ENCODE measurements at regions not wholly inside any gene's neighbourhood (a gene's known extent, or its start where the extent isn't known, plus 50 kb on each side); places are given as distances from the start of the nearest gene placed in this dataset.

DNA sequence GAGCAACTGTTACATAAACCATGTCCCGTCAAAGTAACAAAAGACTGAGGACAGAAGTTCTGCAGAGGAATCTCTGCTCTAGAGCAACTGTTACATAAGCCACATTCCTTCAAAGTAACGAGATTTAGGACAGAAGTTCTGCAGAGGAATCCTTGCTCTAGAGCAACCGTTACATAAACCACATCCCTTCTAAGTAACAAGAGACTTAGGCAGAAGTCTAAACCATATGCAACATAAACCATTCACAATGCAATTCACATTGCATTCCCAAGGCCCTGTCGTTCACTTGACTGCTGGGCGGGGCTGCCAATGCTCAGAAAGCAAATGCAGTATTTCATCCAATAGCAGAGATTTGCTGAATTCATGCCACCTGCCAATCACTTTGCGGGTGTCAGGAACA lies 124.4 kb upstream of the PUDP start:
- Histone ChIP-seq H3K9me3 (no peaks in the 10 kb centered on the region), H3K4me2 (no peak overlapping the region), H3K4me1 (no peaks in the 10 kb centered on the region), H3K4me3 (no peak overlapping the region), H3K27ac (no peak overlapping the region)
- ChIA-PET POLR2A (no interaction called here), CTCF (no interaction called here)
- no peak for TF ChIP-seq CBX2 (IDR thresholded peaks at IDR 0.05; ENCODE audit: borderline replicate concordance, low read depth)
- TF ChIP-seq EHMT2 (IDR thresholded peaks at IDR 0.05; ENCODE audit: low read depth), result no peak
- TF ChIP-seq CEBPB (IDR thresholded peaks at IDR 0.05), result no peak
- no peak for TF ChIP-seq PHF8 (IDR thresholded peaks at IDR 0.05; ENCODE audit: borderline replicate concordance, low read depth)
- TF ChIP-seq TP53 (CRISPR knock-in tag; IDR thresholded peaks at IDR 0.05), result no peak
- no peak for TF ChIP-seq ZC3H11A (IDR thresholded peaks at IDR 0.05)
- TF ChIP-seq HOXA7 (CRISPR knock-in tag; IDR thresholded peaks at IDR 0.05), result no peak
- no peak for TF ChIP-seq NR3C1 (IDR thresholded peaks at IDR 0.05)
- TF ChIP-seq NFE2L2 (conservative IDR thresholded peaks at IDR 0.05; ENCODE audit: low read length), result no peak
- no peak for TF ChIP-seq FOXS1 (CRISPR knock-in tag; IDR thresholded peaks at IDR 0.05)
- no peak for TF ChIP-seq CBX8 (IDR thresholded peaks at IDR 0.05)
- TF ChIP-seq CHD2 (IDR thresholded peaks at IDR 0.05; ENCODE audit: low read length, partially characterized antibody), result no peak
- no peak for TF ChIP-seq HEYL (CRISPR knock-in tag; IDR thresholded peaks at IDR 0.05)
- TF ChIP-seq, protein P1, sequence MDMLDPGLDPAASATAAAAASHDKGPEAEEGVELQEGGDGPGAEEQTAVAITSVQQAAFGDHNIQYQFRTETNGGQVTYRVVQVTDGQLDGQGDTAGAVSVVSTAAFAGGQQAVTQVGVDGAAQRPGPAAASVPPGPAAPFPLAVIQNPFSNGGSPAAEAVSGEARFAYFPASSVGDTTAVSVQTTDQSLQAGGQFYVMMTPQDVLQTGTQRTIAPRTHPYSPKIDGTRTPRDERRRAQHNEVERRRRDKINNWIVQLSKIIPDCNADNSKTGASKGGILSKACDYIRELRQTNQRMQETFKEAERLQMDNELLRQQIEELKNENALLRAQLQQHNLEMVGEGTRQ (IDR thresholded peaks at IDR 0.05), result no peak
- peak; percentile 46 for FAIRE-seq
- 21% methylated on average over 6 of the region's 6 CpGs for WGBS (ENCODE audit: missing lambda C conversion rate)
- ATAC-seq, result no peak
- no peak for DNase-seq (ENCODE audit: low read depth in 1 of 2, low spot score in 1 of 2)

DNA sequence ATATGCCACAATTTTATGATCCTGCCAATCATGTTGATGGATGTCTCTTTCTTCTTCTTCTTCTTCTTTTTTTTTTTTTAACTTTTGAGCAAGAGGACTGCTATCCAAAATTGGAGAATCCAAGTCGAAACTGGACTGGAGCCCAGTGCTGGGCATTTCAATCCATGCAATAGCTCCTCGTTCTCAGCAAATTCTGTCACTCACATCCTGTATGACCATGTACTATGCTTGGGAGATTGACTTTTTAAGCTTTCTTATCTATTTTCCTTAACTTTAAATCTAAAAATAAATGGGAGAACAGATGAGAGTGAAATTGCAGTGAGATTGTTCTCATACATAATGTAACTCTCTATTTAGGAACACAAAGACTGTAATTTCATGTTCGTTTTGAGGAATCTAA lies 123.0 kb upstream of the PUDP start:
- FAIRE-seq, result no peak
- WGBS (ENCODE audit: missing lambda C conversion rate), result 3% methylated on average over 3 of the region's 3 CpGs
- no peak for ATAC-seq

DNA sequence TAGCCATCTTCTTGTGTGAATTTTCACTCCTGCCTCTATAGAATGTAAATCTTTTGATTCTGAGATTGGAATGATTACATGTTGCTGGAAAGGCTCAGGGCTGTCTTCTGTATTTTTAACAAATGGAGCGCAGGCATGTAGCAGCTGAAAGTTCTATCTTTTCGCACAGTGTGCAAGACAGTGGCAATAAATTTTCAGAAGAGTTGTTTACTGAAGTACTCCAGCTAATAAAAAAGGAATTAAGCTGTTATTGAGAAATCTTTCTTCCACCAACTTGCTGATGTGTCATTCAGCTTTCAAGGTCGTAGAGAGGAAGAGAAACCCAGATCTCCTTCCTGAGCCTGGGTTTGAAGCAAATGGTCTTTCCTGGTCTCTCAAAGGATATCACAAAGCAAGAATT lies 122.0 kb upstream of the PUDP start:
- H3K4me3 ChIP-seq, result no peak overlapping the region
- no peaks in the 10 kb centered on the region for H3K9me3 ChIP-seq
- ChIA-PET POLR2A (no interaction called here), CTCF (no interaction called here)
- no peak overlapping the region for H3K27ac ChIP-seq
- ATAC-seq, result no peak
- H3K4me2 ChIP-seq, result no peak overlapping the region
- H3K4me1 ChIP-seq, result no peaks in the 10 kb centered on the region
- no peak for FAIRE-seq
- DNase-seq (ENCODE audit: low read depth in 1 of 2, low spot score in 1 of 2), result no peak
- 44% methylated on average over 3 of the region's 3 CpGs for WGBS (ENCODE audit: missing lambda C conversion rate)
- no peak for TF ChIP-seq MYC (IDR thresholded peaks at IDR 0.05; ENCODE audit: borderline replicate concordance, low read length)
- no peak for TF ChIP-seq ZFP36 (IDR thresholded peaks at IDR 0.05; ENCODE audit: borderline replicate concordance, partially characterized antibody)
- no peak for TF ChIP-seq EHF (CRISPR knock-in tag; IDR thresholded peaks at IDR 0.05)
- TF ChIP-seq CBX2 (IDR thresholded peaks at IDR 0.05; ENCODE audit: borderline replicate concordance, low read depth), result no peak
- TF ChIP-seq RNF2 (IDR thresholded peaks at IDR 0.05; ENCODE audit: borderline replicate concordance, low read depth), result no peak
- TF ChIP-seq EP300 (IDR thresholded peaks at IDR 0.05), result no peak
- TF ChIP-seq RCOR1 (IDR thresholded peaks at IDR 0.05; ENCODE audit: low read depth, low read length), result no peak
- TF ChIP-seq MAZ (IDR thresholded peaks at IDR 0.05; ENCODE audit: borderline replicate concordance, low read depth, low read length), result no peak
- no peak for TF ChIP-seq JUN (IDR thresholded peaks at IDR 0.05)
- TF ChIP-seq, protein P2, sequence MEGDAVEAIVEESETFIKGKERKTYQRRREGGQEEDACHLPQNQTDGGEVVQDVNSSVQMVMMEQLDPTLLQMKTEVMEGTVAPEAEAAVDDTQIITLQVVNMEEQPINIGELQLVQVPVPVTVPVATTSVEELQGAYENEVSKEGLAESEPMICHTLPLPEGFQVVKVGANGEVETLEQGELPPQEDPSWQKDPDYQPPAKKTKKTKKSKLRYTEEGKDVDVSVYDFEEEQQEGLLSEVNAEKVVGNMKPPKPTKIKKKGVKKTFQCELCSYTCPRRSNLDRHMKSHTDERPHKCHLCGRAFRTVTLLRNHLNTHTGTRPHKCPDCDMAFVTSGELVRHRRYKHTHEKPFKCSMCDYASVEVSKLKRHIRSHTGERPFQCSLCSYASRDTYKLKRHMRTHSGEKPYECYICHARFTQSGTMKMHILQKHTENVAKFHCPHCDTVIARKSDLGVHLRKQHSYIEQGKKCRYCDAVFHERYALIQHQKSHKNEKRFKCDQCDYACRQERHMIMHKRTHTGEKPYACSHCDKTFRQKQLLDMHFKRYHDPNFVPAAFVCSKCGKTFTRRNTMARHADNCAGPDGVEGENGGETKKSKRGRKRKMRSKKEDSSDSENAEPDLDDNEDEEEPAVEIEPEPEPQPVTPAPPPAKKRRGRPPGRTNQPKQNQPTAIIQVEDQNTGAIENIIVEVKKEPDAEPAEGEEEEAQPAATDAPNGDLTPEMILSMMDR (IDR thresholded peaks at IDR 0.05), result no peak
- no peak for TF ChIP-seq PHF8 (IDR thresholded peaks at IDR 0.05; ENCODE audit: borderline replicate concordance, low read depth)
- no peak for TF ChIP-seq NFE2L2 (conservative IDR thresholded peaks at IDR 0.05; ENCODE audit: low read length)
- no peak for TF ChIP-seq NR3C1 (IDR thresholded peaks at IDR 0.05)
- TF ChIP-seq, protein P3, sequence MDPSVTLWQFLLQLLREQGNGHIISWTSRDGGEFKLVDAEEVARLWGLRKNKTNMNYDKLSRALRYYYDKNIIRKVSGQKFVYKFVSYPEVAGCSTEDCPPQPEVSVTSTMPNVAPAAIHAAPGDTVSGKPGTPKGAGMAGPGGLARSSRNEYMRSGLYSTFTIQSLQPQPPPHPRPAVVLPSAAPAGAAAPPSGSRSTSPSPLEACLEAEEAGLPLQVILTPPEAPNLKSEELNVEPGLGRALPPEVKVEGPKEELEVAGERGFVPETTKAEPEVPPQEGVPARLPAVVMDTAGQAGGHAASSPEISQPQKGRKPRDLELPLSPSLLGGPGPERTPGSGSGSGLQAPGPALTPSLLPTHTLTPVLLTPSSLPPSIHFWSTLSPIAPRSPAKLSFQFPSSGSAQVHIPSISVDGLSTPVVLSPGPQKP (IDR thresholded peaks at IDR 0.05; ENCODE audit: low read depth, low read length), result no peak
- TF ChIP-seq RARB (CRISPR knock-in tag; IDR thresholded peaks at IDR 0.05), result no peak

More for the DNA sequence above, 123.0 kb upstream of the PUDP start:
- no peak overlapping the region for H3K27ac ChIP-seq
- POLR2A ChIA-PET, result no interaction called here
- no peak overlapping the region for H3K4me2 ChIP-seq
- no peak overlapping the region for H3K4me3 ChIP-seq
- CTCF ChIA-PET, result interaction anchor here (0.7 kb wide), 1 partner anchor 399 kb away, joined by 3 read pairs; no protein-coding TSS in a partner anchor
- DNase-seq (ENCODE audit: low read depth in 1 of 2, low spot score in 1 of 2), result no peak
- TF ChIP-seq, protein P4, sequence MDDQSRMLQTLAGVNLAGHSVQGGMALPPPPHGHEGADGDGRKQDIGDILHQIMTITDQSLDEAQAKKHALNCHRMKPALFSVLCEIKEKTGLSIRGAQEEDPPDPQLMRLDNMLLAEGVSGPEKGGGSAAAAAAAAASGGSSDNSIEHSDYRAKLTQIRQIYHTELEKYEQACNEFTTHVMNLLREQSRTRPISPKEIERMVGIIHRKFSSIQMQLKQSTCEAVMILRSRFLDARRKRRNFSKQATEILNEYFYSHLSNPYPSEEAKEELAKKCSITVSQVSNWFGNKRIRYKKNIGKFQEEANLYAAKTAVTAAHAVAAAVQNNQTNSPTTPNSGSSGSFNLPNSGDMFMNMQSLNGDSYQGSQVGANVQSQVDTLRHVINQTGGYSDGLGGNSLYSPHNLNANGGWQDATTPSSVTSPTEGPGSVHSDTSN (IDR thresholded peaks at IDR 0.05), result no peak
- no peak for TF ChIP-seq POLR2AphosphoS2 (conservative IDR thresholded peaks at IDR 0.05; ENCODE audit: low read length)
- no peak for TF ChIP-seq BHLHE40 (IDR thresholded peaks at IDR 0.05; ENCODE audit: low read depth, low read length)
- TF ChIP-seq, protein P1 (IDR thresholded peaks at IDR 0.05), result no peak
- TF ChIP-seq TFCP2L1 (CRISPR knock-in tag; IDR thresholded peaks at IDR 0.05), result no peak
- TF ChIP-seq, protein P5, sequence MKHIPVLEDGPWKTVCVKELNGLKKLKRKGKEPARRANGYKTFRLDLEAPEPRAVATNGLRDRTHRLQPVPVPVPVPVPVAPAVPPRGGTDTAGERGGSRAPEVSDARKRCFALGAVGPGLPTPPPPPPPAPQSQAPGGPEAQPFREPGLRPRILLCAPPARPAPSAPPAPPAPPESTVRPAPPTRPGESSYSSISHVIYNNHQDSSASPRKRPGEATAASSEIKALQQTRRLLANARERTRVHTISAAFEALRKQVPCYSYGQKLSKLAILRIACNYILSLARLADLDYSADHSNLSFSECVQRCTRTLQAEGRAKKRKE (CRISPR knock-in tag; IDR thresholded peaks at IDR 0.05; ENCODE audit: low read depth), result no peak
- no peaks in the 10 kb centered on the region for H3K4me1 ChIP-seq
- H3K9me3 ChIP-seq, result no peaks in the 10 kb centered on the region
